HCT116 (cell line): ENCODE measurements at regions not wholly inside any gene's neighbourhood (a gene's known extent, or its start where the extent isn't known, plus 50 kb on each side); places are given as distances from the start of the nearest gene placed in this dataset.
"Not testable (repeated sequence)": the region's sequence is repeated elsewhere in the genome, so short reads cannot be mapped to it uniquely, and the experiment has no call there.

Source experiments
- ATAC-seq: fragments of 200-7000 bp; cut with Tn5 transposase; 2 replicates; pipeline ENCODE4 v1.9.1; 2020; ENCODE audit warnings: mild to moderate bottlenecking, moderate library complexity
- BruUV-seq: library from RNA; stranded (reverse); fragments of 400-500 nt; replicated peaks from 2 replicates; lab custom pipeline; 2021; lab: Mats Ljungman, UMichigan
- CTCF ChIA-PET: fragments of 300-600 bp; sonication (Branson Sonifier 250); formaldehyde crosslinking; loops from one replicate; lab custom pipeline; 2021; ENCODE audit warnings: antibody characterized with exemption; lab: Charles Lee
- POLR2A ChIA-PET: fragments of 300-600, 350-600 bp; sonication (Branson Sonifier 250); formaldehyde crosslinking; loops from one replicate; lab custom pipeline; 2021; ENCODE audit warnings: antibody characterized with exemption; lab: Charles Lee
- RAD21 ChIA-PET, 2 experiments: fragments of 300-600 bp; sonication (Branson Sonifier 250); formaldehyde crosslinking; loops; one replicate each; lab custom pipeline; 2023; ENCODE audit warnings: low total read pairs in 2 of 2; ENCODE audit not compliant: uncharacterized antibody in 2 of 2, unreplicated experiment in 2 of 2, low non-redundant PET in 1 of 2; lab: Charles Lee
- DNase-seq: peaks from one replicate; pipeline ENCODE4 v3.0.0-alpha.2; 2010; ENCODE audit warnings: low read depth, low spot score
- H2AFZ ChIP-seq: fragments of 200-600 bp; shearing (Covaris generic), sonication (generic); 2 replicates; pipeline ENCODE4 v1.6.1; 2017; ENCODE audit warnings: low read depth, mixed run types, mixed read lengths, antibody characterized with exemption, low read length; ENCODE audit not compliant: poor library complexity, severe bottlenecking
- H3K27ac ChIP-seq: 2 replicates; pipeline ENCODE4 v1.5.1; 2012; ENCODE audit warnings: low read depth, low read length
- H3K27me3 ChIP-seq: fragments of 200-600 bp; sonication (generic); 2 replicates; pipeline ENCODE4 v1.6.1; 2016; ENCODE audit warnings: mixed run types, low read length, mixed read lengths; ENCODE audit not compliant: insufficient read depth
- H3K36me3 ChIP-seq, 2 experiments: fragments of 200-500 bp in 1 of 2; fragments of 200-600 bp in 1 of 2; sonication (Bioruptor generic) in 1 of 2; sonication (generic) in 1 of 2; 2 replicates each; pipeline versions ENCODE4 v1.5.1 to v1.6.1; 2014 to 2016; ENCODE audit warnings: low read length in 2 of 2, inconsistent platforms in 1 of 2, mixed read lengths in 1 of 2, mixed run types in 1 of 2; ENCODE audit not compliant: insufficient read depth in 2 of 2, control insufficient read depth in 1 of 2
- H3K4me1 ChIP-seq, 2 experiments: fragments of 200-600 bp in 1 of 2; sonication (generic) in 1 of 2; 2 replicates each; pipeline versions ENCODE4 v1.5.1 to v1.6.1; 2012 to 2017; ENCODE audit warnings: low read length in 2 of 2, inconsistent platforms in 1 of 2, mild to moderate bottlenecking in 1 of 2, mixed read lengths in 1 of 2, mixed run types in 1 of 2, moderate library complexity in 1 of 2; ENCODE audit not compliant: insufficient read depth in 2 of 2, control insufficient read depth in 1 of 2
- H3K4me2 ChIP-seq: fragments of 200-600 bp; sonication (generic); 2 replicates; pipeline ENCODE4 v1.6.1; 2017; ENCODE audit warnings: mixed run types, low read length, mixed read lengths
- H3K4me3 ChIP-seq, 2 experiments: fragments of 200-600 bp in 1 of 2; sonication (generic) in 1 of 2; replicated peaks in 1 of 2; 2 replicates each; pipeline ENCODE4 v1.5.1; 2011 to 2016; ENCODE audit warnings: low read length in 2 of 2, control low read depth in 1 of 2, low read depth in 1 of 2, mild to moderate bottlenecking in 1 of 2, mixed read lengths in 1 of 2, mixed run types in 1 of 2
- H3K79me2 ChIP-seq: fragments of 200-600 bp; sonication (generic); 2 replicates; pipeline ENCODE4 v1.6.1; 2017; ENCODE audit warnings: mild to moderate bottlenecking, mixed run types, low read length, moderate library complexity, mixed read lengths; ENCODE audit not compliant: insufficient read depth
- H3K9ac ChIP-seq: fragments of 200-600 bp; sonication (generic); 2 replicates; pipeline ENCODE4 v1.6.1; 2016; ENCODE audit warnings: low read length, mixed read lengths
- H3K9me2 ChIP-seq: fragments of 200-600 bp; sonication (generic), shearing (Covaris generic); 2 replicates; pipeline ENCODE4 v1.6.1; 2017; ENCODE audit warnings: mixed run types, mild to moderate bottlenecking, moderate library complexity; ENCODE audit not compliant: insufficient read depth
- H3K9me3 ChIP-seq, 2 experiments: fragments of 200-500 bp in 1 of 2; fragments of 200-600 bp in 1 of 2; sonication (Bioruptor generic) in 1 of 2; sonication (generic) in 1 of 2; 2 replicates each; pipeline ENCODE4 v1.6.1; 2014 to 2017; ENCODE audit warnings: low read length in 2 of 2, mixed read lengths in 2 of 2, inconsistent platforms in 1 of 2, low read depth in 1 of 2, mild to moderate bottlenecking in 1 of 2, mixed run types in 1 of 2, moderate library complexity in 1 of 2; ENCODE audit not compliant: control insufficient read depth in 1 of 2, insufficient read depth in 1 of 2
- H4K20me1 ChIP-seq: fragments of 200-600 bp; sonication (generic), shearing (Covaris generic); 2 replicates; pipeline ENCODE4 v1.6.1; 2017; ENCODE audit warnings: mixed run types, mild to moderate bottlenecking, moderate library complexity; ENCODE audit not compliant: insufficient read depth
- FOSL1 ChIP-seq: IDR thresholded peaks from 2 replicates; pipeline ENCODE4 v1.6.1; 2012; ENCODE audit warnings: low read depth
- TCF7L2 ChIP-seq: IDR thresholded peaks from 2 replicates; pipeline ENCODE4 v1.7.0; 2011; ENCODE audit warnings: borderline replicate concordance, inconsistent platforms; ENCODE audit not compliant: insufficient read depth, insufficient read length; ENCODE audit errors: extremely low read depth
- intact Hi-C: fragments of 100-400 bp; cut with micrococcal nuclease; formaldehyde crosslinking; loops from 2 replicates; pipeline ENCODE4 v1.10.0; 2022

DNA sequence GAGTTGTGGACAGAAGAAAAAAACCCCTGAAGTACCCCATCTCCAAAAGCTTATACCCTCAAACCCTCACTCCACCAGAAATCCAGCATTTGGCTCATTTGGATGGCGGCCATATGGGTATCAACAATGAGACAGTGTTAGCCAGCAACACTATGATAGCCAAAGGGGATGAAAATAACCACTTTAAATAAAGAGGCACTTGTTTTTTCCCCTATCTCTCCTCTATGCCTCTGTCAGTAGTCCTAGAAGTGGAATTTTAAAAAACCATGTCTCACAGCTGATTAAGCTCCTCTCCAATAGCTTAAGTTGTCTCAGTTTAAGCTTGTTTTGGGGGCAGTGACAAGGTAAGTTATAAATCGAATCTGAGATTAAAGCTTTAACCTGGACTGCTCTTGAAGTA, 124.0 kb downstream of the MOSPD2 start:
- Histone ChIP-seq H3K9ac (no peak overlapping the region), H3K4me3 (no peak overlapping the region), H3K4me2 (no peak overlapping the region), H3K79me2 (no peaks in the 10 kb centered on the region), H3K27me3 (no peaks in the 10 kb centered on the region), H2AFZ (no peak overlapping the region), H4K20me1 (no peaks in the 10 kb centered on the region), H3K27ac (no peak overlapping the region), H3K9me3 (no peaks in the 10 kb centered on the region), H3K9me2 (no peaks in the 10 kb centered on the region), H3K4me1 (no peaks in the 10 kb centered on the region), H3K36me3 (no peaks in the 10 kb centered on the region)
- intact Hi-C loops, result no loop called here
- CTCF ChIA-PET, result no interaction called here
- TF ChIP-seq FOSL1, result no peak
- TF ChIP-seq TCF7L2, result no peak
- POLR2A ChIA-PET, result no interaction called here
- RAD21 ChIA-PET, result no interaction called here
- DNase-seq, result no peak
- no peak for ATAC-seq
- BruUV-seq, result no TSS peak

DNA sequence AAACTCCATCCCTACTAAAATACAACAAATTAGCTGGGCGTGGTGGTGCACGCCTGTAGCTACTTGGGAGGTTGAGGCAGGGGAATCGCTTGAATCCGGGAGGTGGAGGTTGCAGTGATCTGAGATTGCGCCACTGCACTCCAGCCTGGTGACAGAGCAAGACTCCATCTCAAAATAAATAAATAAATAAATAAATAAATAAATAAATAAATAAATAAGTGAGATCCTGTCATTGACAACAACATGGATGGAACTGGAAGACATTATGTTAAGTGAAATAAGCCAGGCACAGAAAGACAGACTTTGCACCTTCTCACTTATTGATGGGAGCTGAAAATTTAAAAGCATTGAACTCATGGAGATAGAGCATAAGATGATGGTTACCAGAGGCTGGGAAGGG, 111.2 kb downstream of the MOSPD2 start:
- H3K9me3 ChIP-seq, POLR2A ChIA-PET, BruUV-seq, H3K27ac ChIP-seq, ATAC-seq, H2AFZ ChIP-seq, RAD21 ChIA-PET, H3K9me2 ChIP-seq, intact Hi-C loops, H3K4me2 ChIP-seq, H3K4me1 ChIP-seq, DNase-seq, H3K4me3 ChIP-seq, H3K79me2 ChIP-seq, CTCF ChIA-PET, H3K36me3 ChIP-seq, H3K9ac ChIP-seq, H4K20me1 ChIP-seq, H3K27me3 ChIP-seq: not testable (repeated sequence)
